Right ventricle myocardium inferior (tissue), 1 donor: ENCODE measurements at regions not wholly inside any gene's neighbourhood (a gene's known extent, or its start where the extent isn't known, plus 50 kb on each side); places are given as distances from the start of the nearest gene placed in this dataset.
"Not testable (repeated sequence)": the region's sequence is repeated elsewhere in the genome, so short reads cannot be mapped to it uniquely, and the experiment has no call there.

Experiments used
- ATAC-seq: fragments of 200-7000 bp; cut with Tn5 transposase; one replicate; pipeline ENCODE4 v1.9.1; 2020; ENCODE audit warnings: mild to moderate bottlenecking, moderate library complexity
- DNase-seq: peaks from one replicate; pipeline ENCODE4 v3.0.0; 2021; ENCODE audit errors: missing footprints
- intact Hi-C: fragments of 100-400 bp; cut with DNase I; formaldehyde crosslinking; loops from one replicate; pipeline ENCODE4 v1.11.0; 2022
- donor health status: DM: no; HTN: yes; CAD: no; lungs with severe emphysema.

DNA sequence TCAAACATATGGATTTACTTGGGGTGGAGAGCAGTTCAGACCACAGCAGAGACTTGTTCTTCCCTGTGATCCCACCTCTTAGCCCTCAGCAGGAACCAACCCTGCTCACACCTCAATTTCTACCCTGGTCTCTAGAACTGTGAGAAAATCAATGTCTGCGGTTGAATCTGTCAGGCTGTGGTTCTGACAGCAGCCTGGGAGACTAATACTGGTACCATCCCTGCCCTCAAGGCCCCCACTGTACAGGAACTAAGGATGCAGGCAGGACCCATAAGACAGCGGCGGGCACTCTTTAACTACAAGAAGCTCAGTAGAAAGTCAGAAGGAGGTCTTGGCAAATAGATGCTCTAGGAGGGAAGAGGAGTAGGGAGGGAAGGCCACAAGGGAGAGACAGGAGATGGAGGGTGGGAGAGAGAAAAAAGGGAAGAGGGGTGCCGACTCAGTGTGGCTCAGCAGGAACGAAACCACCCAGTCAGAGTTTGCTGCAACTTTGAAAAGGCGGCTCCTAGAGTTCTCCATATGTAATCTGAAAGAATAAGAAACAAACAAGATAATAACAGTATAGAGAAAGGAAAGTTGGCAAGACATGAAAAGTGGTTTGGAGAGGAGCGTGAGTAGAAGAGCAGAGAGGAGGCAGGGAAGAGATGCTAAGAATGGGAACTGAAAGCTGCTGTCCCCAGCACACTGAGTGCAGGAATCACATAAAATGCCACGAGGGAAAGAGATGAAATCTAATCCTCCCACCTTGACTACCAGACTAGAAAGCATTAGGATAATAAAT is 323.9 kb upstream of the ID2 start:
- intact Hi-C loops, result no loop called here
- ATAC-seq, result no peak
- no peak for DNase-seq

DNA sequence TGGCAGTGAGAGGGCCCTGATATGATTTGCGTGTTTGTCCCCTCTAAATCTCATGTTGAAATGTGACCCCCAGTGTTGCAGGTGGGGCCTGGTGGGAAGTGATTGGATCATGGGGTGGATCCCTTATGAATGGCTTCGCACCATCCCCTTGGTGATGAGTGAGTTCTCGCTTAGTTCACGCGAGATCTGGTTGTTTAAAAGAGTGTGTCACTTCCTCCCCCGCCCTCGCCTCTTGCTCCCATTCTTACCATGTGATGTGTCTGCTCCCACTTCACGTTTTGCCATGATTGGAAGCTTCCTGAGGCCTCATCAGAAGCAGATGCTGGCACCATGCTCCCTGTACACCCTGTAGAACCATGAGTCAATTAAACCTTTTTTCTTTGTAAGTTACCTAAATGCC is 319.9 kb upstream of the ID2 start:
- DNase-seq, result no peak
- no peak for ATAC-seq
- intact Hi-C loops, result no loop called here

DNA sequence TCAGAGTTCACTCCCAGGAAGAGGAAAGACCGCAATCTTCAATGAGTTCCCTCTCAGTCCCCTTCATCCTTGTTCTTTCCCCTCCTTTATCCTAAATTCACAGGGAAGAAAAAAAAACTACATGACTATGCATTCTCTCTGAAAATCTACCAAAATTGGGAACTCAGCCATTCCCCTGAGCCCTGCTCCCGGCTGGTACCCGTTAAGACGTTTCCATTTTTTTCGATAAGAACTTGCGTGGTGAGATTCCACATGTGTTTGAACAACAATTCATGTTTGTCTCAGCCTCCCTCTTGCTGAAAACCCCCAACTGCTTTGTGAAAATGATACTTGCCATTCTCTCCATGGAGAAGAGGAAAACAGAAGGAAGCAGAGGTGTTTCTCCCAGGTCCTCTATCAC is 318.7 kb upstream of the ID2 start:
- no peak for ATAC-seq
- intact Hi-C loops, result no loop called here
- DNase-seq, result no peak

DNA sequence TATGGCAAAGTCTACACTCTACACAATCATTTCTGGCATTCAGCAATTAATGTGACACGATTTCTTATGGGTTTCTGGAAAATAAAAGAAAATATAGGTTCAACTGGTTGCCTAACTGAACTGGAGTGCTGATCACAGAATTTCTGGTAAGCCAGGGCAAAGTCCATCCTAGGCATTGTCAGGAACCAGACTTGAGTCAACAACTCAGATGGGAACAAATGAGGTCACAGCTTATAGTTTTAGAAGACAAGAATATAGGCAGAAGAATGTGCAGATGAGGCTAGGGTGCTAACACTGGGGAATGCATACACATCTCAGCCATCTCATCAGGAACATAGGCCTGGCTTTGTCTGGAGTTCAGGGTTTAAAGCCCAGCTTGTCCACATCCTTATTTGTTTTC is 317.2 kb upstream of the ID2 start:
- intact Hi-C loops, result no loop called here
- ATAC-seq, result no peak

DNA sequence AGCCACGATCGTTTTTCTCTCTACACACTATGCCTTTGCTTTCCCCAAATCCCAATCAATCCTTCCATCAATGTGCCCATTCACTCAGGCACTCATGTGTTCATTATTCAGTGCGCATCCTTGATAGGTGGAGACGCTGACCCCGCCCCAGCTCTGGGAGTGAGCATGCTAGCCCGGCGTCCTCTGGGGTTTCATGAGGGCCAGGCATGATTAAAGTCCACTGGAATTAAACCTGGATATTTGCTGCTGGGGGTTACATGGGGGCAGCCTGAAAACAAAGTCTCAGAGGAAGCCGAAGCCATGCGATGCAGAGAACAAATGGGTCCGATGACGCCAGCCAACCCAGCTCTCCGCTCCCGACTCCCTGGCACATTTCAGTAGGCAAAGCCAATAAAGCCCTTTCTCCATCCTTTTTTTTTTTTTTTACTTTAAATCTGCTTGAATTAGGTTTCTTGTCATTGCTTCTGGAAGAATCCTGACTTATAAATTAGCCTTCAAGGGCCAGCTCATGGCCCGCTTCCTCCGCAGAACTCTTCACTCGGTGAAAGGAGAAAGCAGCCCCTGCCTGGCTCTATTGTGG is 316.4 kb upstream of the ID2 start:
- intact Hi-C loops, result no loop called here
- DNase-seq (no peak), ATAC-seq (no peak)

More for the DNA sequence above, 317.2 kb upstream of the ID2 start:
- no peak for DNase-seq

DNA sequence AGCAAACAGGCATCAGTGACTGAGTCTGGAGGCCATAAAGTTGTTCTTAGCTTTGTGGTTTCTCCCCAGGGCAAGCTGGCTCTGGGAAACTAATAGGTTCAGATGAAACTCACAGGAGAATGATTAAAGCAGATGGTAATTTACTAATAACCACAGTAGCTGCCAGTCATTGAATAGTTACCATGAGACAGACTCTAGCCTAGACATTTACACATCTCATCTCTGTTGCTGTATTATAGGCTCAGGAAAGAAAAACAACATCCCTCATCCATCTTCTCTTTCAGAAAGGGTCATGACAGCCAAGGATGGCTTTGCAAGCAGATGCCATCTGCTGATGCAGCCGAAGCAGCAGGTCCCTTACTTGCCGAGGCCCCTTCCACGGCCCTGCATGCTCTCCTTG is 314.0 kb upstream of the ID2 start:
- ATAC-seq, result no peak
- intact Hi-C loops, result no loop called here
- DNase-seq, result no peak

DNA sequence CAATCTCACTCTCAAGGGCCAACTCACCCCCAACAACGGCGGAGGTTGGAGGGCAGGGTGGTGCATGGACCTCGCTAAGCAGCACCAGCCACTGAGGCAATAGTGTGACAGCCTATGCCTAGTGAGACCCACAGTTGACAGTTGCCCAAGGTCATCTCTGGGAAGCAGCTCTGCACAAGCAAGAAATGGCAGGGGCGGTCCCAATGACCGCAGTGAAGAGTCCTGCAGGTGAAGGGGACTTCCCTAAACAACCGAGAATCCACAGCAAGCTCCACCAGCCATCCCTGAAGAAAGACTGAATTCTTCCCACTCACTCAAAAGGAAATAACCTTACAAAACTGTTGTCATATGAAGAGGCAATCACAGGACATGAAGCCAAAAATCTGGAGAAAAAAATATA is 313.4 kb upstream of the ID2 start:
- ATAC-seq (no peak), DNase-seq (no peak)
- intact Hi-C loops, result no loop called here

DNA sequence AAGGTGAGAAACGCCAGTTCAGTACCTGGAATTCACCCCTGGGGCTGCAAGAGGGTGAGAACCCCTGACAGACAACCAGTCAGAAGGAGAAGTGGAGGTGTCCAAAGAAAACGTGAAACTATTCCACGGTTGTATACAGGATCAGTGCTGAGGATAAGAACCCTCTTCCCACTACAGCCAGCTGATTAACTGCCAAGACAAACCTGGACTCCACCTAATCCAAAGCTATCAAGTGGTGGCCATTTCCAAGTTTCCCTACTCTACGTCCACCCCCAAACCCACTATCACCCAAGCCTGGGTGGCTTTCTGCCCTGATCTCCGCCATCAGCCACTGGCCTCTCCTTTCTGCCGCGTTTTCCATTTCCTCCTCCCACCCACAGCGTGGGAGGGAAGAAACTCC is 312.3 kb upstream of the ID2 start:
- intact Hi-C loops, result no loop called here
- DNase-seq (no peak), ATAC-seq (no peak)

DNA sequence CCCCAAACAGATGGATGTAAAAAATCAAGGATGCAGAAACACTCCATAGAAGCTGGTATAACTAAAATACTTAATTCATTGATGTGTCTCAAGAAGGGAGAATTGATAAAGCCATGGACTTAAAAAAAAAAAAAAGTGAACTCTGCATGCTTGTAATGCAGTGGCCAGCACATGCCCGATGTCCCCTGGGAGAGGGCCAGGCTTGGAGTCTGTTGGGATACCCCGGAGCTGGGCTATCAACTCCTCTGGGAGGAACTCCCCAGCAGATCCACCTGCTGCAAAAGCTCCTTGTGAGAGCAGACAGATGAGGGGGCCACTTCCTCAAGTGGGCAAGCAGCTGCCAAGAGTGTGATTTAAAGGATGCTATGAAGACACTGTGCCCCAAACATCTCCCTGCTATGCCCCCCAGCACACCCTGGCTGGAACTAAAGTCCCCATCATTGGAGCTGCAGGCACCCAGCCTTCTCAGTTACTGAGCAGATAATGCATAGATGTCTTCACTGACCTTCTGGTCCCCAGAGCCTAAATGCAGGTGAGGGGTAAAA is 311.5 kb upstream of the ID2 start:
- no peak for ATAC-seq
- intact Hi-C loops, result no loop called here
- no peak for DNase-seq

DNA sequence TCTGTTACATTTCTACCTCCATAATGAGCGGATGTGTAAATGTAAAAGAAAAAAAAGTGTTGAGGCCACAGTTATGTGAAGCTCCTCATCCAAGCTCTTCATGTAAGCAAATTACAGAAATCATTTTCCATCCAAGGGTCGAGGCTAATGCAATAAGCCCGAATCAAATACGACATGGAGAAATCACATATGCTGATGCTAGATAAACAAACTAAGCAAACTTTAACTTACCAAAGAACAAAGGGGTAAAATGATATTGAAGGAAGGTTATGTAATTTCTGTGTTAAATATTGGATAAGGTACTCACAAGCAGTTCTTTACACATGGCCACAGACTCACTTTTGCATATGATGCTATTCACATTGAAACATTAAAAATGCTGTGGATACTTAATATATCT is 310.2 kb upstream of the ID2 start:
- intact Hi-C loops, result no loop called here
- no peak for DNase-seq
- no peak for ATAC-seq

DNA sequence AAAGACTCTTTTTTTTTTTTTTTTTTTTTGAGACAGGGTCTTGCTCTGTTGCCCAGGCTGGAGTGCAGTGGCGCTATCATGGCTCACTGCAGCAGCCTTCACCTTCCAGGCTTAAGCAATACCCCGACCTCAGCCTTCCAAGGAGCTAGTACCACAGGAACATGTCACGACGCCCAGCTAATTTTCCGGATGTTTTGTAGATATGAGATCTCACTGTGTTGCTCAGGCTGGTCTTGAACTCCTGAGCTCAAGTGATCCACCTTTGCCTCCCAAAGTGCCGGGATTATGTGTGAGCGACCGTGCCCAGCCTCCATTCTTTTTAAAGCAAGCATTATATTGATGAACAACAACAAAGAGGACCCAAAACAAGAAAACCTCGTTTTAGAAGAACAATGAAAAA is 307.1 kb upstream of the ID2 start:
- intact Hi-C loops, result no loop called here
- no peak for DNase-seq
- ATAC-seq, result no peak

DNA sequence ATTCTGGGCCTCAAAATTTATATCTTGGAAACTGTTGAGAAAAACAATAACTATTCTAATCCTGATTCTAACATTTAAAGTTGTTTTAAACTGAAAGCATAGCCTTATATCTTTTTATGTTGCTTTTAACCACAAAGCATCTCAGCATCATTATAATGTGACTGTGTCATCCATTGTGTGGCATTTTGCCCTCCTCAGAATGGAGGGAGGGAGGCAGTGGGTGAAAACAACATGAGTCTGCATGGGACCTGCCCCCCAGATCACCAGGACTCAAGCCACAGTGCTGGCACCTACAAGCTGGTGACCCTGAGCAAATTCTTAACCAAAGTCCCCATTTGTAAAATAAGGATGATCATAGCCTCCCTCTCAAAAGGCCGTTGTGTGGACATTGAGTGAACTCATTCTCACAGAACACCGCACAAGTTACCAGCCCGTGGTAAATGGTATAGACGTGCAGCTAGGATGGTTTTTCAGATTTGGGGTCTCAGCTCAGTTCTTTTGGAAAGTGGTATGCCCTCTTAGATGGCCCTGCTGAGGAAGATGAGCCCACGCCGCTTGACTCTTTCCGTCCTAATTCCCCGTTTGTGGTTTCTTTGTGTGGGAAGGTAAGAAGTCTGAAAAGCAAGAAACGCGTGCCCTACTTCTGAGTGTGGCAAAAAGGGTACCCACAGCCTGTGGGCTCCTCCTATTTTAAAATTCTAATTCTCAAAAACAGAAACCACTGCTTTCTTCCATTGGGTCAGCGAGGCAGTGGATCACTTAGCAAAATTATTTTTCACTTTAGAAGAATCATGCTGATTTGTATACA is 305.0 kb upstream of the ID2 start:
- DNase-seq (no peak), ATAC-seq (no peak)
- intact Hi-C loops, result no loop called here

DNA sequence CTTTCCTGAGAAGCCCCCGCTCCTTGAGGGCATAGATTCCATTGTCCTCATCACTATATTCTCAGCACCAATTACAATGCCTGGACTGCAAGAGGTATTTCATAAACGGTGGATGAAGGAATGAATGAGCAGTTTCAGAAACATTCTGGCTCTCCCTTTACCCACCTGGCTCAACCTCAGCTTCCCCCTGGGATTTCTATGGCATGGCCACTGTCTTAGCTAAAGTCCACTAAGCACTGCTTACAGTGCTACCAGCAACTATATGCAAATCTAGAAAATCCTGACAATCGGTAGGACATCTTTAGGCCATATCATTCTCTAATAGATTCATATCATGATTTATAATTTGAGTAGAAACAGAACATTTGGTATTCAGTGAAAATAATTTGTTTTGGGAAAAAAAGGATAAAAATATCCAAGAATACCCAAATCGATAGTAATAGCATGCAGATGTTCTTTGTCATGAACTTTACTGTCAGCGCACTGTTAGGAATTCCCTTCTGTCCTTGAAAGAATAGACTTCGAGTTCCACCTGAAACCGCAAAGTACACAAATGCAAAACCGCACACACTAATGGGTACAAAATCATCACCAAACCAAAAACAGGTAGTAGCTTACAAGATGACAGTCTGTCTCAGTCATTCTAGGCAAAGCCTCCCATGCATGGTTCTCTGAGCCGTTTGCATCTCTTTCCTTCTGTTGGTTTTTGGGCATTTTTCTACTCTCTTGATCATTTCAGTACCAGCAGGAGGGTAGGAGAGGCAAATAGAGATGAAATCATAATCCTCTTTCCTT is 303.6 kb upstream of the ID2 start:
- DNase-seq (no peak), ATAC-seq (no peak)
- intact Hi-C loops, result no loop called here

DNA sequence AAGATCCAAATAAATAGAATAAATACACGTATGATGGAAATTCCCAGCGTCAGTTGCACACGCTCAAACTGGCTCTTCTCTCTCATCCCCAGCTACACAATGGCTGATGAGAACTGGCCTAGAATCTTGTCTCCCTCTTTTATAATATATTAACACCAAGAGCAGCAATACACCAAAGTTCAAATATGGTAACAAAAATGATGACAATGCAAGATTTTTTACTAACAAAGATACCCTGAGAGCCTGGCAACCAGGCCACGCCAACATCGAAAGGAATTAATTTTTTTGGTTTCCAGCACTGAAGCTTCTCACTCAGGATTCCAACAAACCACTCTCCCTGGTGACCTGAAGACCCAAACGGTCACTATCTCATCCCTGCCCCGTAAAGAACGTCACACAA is 302.7 kb upstream of the ID2 start:
- intact Hi-C loops, result no loop called here
- ATAC-seq (no peak), DNase-seq (no peak)

DNA sequence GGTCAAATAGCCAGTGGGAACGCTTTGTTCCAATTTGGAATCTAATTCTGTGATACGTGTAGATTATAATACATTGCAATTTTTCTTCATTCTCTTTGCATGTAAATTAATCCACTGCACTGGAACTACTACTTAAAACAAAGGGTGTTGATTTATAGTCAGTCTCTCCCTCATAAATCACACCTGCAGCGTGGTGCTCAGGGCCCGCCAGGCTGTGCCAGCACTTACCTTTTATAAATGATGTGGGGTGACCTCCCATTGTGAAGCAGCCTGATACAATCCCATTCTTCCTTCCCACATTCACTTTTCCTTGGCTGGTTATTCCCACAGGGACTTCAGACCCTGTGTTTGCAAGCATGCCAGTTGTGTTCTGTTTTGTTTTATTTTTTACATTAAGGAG is 302.3 kb upstream of the ID2 start:
- DNase-seq (no peak), ATAC-seq (no peak)
- intact Hi-C loops, result no loop called here

DNA sequence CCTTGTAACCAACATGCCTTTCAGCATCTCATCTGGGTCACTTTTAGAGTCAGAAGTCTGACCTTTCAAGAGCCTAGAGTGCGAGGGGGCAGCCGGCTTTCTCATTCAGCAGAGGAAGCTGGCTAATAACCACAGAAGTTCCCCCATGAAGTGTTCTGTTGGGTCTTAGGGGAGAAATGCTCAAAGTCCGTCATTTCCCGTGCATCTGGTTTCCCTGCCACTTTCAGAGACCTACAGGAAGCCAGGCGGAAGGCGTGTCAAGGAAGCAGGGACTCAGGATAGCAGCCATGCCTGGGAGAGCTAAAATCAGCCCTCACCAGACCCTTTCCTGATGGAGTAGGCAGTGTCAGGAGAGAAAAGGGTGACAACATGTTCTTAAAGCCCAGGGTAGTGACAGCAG is 301.8 kb upstream of the ID2 start:
- intact Hi-C loops, result no loop called here
- ATAC-seq (peak; percentile 56), DNase-seq (no peak)

DNA sequence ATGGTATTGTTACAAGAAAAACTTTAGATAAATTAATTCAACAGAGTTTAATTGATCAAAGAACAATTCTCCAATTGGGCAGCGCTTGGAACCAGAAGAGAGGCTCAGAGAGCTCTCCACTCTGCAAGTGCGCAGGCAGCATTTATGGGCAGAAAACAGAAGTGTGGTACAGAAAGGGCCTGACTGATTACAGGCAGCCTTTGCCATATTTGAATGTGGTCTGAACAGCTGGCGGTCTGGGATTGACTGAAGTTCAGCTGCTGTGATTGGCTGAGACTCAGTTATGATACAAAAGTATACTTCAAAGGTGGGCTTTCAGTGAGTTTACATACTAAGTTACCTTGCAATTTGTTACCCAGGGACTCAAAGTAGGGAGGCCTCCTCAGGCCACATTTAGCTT is 301.3 kb upstream of the ID2 start:
- DNase-seq (no peak), ATAC-seq (no peak)
- intact Hi-C loops, result no loop called here

DNA sequence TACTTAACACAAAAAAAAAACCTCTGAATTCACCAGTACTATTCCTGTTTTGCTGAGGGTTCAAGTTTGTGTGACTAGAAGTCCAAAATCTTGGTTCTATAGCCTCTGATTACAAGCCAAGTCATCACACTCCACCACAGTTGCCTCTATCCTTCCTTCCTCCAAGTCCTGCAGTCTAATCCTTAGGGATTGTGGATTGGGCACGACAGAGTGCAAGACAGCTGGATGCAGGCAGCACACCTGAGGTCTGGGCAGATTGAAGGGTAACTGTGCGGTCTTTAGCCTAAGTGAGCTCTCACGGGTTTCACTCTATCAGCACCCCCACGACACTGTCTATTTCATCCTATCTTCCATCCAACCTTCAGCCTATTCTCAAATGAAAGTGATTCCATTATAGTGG is 299.4 kb upstream of the ID2 start:
- ATAC-seq (no peak), DNase-seq (no peak)
- intact Hi-C loops, result no loop called here

DNA sequence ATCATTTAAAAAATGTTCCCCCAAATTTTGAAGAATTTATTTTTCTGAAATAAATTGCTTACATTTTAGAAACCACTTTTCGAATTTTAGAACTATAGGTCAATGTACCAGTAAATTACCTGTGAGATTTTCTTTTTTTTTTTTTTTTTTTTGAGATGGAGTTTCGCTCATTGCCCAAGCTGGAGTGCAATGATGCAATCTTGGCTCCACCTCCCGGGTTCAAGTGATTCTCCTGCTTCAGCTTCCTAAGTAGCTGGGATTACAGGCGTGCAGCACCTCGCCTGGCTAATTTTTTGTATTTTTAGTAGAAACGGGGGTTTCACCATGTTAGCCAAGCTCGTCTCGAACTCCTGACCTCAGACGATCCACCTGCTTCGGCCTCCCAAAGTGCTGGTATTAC is 295.1 kb upstream of the ID2 start:
- intact Hi-C loops, ATAC-seq, DNase-seq: not testable (repeated sequence)
